Islet of Langerhans (tissue), 1 donor: ENCODE measurements at regions not wholly inside any gene's neighbourhood (a gene's known extent, or its start where the extent isn't known, plus 50 kb on each side); places are given as distances from the start of the nearest gene placed in this dataset.
"Not testable (repeated sequence)": the region's sequence is repeated elsewhere in the genome, so short reads cannot be mapped to it uniquely, and the experiment has no call there.

Experiments used
- FAIRE-seq: peaks from one replicate; lab custom pipeline; 2011; peaks lifted over from hg19 to GRCh38; lab: Jason Lieb, UNC

DNA sequence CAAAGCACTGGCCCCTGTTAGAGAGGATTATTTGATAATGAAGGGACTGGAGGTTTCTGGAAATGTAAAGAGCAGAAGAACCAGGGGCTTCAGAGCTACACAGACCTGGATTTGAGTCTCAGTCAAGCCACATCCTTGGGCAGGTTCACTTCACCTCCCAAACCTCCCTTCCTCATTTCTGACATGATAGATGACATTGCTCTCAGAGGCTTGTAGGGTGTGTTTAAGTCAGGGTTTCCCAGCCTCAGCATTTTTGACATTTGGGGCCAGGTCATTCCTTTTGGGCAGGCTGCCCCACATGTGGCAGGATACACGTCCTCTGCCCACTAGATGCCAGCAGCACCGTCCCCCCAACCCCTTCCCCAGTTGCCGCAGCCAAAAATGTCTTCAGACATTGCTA, 474.6 kb downstream of the MATN1 start:
- FAIRE-seq = no peak

DNA sequence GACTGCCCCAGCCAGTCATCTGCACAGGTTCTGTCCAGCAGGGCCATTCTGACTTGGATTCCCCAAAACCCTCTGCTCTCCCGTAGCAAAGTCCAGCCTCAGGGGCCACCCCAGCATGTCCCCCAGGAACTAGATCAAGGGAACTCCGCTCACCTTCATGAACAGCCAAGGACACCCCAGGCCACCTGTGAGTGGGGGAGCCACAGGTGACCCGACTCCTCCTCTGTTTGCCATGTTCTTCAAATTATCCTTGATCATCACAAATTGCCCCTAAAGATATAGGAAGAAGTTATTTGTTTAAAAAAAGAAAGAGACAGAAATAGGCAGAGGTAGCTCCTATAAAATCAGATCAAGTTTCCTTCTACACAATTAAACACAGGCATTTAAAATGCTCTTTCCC, 475.0 kb downstream of the MATN1 start:
- FAIRE-seq = no peak

DNA sequence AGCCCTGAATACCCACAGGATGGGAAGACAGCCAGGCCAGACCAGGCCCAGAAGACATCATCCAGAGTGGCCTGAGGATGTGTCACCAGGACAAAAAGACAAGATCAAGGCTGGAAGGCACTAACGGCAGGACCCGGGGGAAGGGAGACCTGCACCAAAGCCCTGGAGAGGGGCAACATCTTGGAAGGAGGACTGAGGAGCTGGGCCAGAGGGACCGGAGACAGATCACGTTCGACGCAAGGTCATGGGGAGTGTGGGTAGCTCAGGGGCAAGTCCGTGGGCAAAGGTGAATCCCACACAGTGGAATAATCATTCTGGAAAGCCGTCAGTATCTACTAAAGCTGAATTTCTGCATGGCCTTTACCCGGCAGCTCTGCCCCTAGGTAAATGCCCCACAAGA, 478.6 kb downstream of the MATN1 start:
- FAIRE-seq = no peak

DNA sequence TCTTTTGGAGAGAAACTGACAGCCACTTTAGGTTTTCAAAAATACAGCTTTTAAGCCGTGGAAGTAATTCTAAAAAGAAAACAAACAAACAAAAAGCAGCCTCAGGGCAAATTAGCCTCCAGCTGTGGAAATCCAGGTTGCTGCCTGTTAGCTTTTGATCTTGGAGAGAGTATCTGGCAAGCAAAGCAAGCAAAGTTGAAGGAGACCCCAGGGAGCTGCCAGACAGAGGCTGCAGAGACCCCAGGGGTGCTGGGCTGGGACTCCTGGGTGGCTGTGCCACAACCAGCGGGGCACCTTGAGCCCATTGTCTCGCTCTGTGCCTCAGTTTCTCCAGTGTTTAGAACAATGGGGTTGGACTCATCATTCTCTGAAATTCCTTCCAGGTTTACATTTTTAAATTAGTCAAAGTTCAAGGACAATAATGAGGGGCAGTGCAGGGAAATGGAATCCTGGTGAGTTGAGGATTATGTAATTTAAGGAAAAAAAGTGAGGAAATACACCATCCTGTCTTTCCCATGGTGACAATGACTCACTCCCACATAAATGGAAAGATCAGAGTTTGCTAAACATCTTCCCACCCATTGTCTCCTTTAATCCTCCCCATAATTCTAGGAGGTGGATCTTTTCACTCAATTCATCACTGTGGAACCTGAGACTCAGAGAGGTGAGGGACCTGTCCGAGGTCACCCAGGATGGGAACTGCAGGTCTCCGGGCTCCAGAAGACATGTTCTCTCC, 480.5 kb downstream of the MATN1 start:
- no peak for FAIRE-seq

DNA sequence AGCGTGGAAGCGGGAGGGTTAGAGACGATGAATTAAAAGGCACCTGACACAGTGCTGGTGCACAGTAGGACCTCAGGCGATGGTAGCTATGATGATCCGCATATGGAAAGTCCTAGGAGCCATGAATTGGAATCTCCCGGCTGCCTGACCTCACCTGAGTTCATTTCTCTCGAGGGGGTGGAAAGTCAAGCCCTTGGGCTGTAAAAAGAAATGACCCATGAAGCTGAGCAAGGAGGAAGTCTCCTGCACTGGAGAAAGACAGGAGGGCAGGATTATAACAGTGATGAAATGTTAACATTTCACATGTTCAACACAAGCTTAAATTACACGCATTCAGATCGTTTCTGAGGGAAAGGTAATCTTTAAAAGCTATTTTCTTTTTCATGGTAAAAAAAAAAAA, 481.2 kb downstream of the MATN1 start:
- no peak for FAIRE-seq

DNA sequence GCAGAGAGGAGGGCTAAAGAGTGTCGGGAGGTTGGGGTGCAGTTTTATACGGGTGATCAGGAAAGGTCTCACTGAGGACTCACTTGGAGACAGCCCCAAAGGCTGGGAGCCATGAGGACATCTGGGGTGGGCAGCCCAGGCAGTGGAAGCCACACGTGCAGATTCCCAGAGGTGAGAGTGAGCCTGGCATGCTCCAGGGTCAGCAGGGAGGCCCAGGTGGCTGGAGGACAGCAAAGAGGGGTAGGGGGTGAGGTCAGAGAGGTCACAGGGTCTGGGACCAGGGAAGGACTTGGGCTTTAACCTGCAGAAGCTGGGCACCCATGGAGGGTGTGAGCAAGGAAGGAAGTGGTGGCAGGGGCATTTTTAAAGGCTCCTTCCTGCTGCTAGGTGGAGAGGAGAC, 481.7 kb downstream of the MATN1 start:
- no peak for FAIRE-seq

DNA sequence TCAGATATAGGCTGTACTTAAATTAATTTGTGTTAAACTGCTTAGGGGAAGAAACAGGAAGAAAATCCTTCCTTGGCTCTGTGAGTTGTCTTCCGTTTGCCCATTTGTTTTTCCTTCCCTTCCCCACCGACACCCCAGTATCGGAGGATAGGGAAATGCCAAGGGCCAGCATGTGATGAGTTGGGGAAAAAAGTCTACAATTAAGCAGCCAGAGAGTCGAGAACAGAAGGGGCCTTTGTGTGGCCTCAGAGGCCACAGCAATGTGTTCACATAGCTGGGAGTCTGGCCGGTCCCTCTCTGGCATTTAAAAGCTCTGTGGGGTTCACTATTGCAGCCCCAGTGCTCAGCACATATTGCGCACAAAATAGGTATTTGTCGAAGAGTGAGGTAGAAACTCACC, 489.3 kb downstream of the MATN1 start:
- FAIRE-seq = no peak

DNA sequence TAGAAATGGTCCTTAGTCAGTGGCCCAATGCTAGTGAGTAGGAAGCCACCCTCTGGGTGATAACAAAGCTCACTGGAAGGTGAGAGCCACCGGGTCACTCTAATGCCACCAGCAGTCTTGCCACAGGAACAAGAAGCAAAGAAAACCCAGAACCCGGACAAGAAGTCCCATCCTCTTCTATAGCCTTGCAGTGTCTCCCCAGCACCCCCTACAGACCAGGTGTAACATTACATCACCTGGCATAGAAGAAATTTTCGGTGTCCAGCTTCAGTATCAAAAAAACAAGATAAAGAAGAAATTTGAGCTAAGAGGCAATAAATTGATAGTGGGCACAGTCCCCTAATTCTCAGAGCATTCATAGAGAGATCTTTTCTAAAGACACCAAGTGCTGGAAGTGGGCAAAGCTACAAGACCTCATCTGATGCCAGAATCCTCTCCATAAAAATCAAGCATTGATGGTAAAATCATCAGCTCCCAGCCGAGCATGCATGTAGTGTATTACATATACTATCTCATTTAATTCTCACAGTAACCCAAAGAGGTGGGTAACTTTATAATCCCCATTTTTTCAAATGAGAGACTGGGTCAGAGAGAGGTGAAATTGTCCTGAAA, 491.0 kb downstream of the MATN1 start:
- FAIRE-seq = no peak

DNA sequence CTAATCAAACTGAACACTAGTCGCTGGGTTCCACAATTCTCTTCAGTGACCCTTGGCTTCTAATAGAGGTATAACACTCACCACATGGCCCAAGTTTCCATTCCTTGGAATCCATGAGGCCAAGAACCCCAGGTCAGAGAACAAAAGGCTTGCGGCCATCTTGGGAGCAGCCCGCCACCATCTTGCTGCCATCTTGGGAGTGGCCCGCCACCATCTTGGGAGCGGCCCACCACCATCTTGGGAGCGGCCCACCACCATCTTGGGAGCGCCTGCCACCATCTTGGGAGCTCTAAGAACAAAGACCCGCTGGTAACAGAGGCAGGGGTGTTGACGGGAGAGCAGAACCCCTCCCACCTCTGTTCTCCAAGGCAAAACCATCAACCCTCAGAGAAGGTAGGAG, 493.4 kb downstream of the MATN1 start:
- FAIRE-seq = no peak

DNA sequence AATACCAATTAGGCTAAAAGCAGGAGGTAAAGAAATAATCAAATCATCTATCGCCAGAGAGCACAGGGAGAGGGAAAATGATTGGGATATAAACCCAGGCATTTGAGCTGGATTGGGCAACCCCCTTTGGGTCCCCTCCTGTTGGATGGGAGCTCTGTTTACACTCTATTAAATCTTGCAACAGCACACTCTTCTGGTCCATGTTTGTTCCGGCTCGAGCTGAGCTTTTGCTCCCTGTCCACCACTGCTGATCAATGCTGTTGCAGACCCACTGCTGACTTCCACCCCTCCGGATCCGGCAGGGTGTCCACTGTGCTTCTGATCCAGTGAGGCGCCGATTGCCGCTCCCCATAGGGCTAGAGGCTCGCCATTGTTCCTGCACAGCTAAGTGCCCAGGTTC, 493.8 kb downstream of the MATN1 start:
- FAIRE-seq = no peak

DNA sequence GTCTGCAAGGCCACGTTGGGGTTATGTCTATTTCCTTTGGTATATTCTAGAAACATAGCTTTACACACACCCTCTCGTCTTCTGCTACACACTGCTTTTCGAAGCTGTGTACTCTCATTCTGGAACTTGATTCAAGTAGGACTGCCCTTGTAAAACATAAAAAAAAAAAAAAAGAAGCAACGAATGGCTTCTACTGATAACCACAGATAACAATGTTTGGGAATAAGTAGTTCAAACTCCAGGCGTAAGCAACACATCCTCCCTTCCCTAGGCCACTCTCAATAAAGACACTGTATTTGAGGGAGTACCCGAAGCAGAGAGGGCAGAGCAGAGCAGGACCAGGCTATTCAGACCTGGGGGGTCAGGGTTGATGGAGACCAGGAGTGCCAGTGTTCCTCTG, 496.7 kb downstream of the MATN1 start:
- no peak for FAIRE-seq

DNA sequence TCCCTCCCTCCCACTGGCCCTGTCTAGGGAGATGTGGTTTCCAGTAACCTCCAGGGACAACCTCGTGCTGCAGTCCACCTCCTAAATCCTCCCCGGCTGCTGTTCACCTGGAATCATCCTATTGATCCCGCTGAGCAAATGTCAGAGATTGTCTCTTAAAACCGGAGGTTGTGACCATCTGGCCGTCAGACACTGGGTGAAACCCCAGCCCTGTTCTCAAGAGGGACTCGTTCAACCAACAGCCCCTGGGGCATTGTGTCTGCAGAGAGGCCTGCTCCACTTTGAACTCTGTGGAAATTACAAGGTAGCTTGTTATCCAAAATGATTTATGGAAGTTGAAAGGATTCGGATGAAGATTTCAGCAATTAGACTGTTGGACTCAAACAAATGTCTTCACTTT, 498.0 kb downstream of the MATN1 start:
- no peak for FAIRE-seq

DNA sequence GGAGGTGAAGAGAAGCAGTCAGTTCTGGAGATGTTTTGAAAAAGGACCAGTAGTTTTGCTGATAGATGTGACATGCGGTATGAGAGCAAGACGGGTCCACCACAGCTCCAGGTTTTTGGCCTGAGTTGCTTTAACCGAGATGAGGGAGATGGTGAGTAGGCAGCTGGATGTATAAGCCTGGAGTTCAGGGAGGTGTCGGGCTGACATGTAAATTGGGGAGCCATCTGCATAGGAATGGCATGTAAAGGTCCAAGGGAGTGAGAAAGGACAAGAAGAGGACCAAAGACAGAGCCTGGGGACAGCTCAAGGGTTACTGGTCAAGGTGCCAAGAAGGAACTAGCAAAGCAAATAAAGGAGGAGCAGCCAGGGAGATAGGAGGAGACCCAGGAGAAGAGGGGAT, 503.7 kb downstream of the MATN1 start:
- no peak for FAIRE-seq

DNA sequence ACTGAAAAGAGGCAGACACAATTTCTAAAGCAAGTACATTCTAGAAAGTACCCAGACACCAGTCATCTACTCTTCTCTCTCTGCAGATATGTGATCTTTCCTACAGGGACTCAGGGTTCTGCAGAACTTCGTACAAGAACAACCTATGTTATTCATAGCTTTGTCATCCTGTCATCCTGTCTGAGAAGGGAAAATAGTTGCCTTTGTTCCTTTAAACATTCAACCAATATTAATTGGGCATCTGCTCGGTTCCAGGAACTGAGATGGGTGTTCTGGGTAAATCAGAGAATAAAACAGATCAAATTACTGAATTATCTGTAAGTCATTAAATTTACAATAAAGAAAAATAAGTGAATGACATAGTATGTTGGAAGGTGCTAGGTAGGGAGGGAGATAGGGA, 504.9 kb downstream of the MATN1 start:
- no peak for FAIRE-seq

DNA sequence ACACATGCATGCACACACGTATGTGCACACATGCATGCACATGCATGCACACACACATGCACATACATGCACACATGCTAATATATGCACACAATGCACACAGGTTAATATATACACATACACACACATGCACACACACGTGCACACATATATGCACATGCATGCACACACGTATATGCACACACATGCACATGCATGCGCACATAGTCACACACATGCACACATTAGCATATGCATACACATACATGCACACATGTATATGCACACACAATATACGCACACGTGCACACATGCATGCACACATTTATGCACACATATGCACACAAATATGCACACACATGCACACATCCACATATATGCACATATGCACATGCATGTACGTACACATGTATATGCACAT, 506.8 kb downstream of the MATN1 start:
- FAIRE-seq = no peak

DNA sequence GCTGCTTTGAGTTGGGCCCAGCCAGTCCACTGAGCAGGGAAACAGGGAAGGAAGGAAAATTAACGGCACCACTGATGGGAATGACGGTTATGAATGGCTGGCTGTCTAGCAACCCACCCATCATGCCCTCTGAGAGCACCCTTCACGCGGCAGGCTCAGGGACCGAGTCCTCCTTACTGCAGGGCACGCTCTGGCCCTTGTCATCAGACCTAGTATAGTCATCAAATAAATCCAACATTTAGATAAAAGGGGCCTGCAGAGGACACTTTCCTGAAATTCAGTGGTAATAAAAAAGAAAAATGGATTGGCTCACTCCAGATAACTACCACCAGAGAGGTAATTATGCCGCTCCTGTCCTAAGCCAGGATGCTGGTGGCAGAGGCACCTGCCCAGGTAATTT, 509.4 kb downstream of the MATN1 start:
- no peak for FAIRE-seq

DNA sequence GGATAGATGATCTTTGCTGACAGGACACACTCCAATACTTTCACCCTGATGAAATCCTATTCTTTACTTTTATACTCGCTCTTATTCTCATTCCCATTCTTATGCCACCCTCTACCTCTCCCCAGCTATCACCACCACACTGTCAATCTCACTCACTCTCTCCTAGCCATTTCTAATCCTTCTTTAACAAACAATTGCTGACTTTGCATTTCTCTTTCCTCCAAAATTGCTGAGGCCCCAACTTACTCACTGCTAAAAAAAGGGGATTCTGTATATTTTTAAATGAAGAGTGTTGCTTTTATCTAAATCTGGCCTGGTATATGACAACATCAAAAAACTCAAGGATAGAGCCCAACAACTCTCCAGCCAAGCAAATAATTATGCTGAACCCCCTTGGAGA, 515.4 kb downstream of the MATN1 start:
- not testable (repeated sequence) for FAIRE-seq

DNA sequence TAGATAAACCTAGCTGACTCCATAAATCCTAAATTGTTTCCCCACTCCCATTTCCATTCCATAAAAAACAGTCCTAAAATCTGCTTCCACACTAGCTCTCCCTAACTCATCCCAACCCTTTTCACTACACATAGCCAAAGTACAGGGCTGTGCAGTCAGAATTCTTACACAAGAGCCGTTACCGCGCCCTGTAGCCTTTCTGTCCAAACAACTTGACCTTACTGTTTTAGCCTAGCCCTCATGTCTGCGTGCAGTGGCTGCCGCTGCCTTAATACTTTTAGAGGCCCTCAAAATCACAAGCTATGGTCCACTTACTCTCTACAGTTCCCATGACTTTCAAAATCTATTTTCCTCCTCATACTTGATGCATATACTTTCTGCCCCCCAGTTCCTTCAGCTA, 516.8 kb downstream of the MATN1 start:
- not testable (repeated sequence) for FAIRE-seq

DNA sequence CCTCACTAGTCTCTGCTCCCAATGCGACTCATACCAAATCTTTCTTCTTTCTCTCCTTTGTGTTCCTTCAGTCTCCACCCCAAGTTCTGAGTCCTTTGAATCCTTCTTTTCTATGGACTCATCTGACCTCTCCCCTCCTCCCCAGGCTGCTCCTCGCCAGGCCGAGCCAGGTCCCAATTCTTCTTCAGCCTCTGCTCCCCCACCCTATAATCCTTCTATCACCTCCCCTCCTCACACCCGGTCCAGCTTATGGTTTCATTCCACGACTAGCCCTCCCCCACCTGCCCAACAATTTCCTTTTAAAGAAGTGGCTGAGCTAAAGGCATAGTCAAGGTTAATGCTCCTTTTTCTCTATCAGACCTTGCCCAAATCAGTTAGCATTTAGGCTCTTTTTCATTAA, 518.5 kb downstream of the MATN1 start:
- not testable (repeated sequence) for FAIRE-seq

DNA sequence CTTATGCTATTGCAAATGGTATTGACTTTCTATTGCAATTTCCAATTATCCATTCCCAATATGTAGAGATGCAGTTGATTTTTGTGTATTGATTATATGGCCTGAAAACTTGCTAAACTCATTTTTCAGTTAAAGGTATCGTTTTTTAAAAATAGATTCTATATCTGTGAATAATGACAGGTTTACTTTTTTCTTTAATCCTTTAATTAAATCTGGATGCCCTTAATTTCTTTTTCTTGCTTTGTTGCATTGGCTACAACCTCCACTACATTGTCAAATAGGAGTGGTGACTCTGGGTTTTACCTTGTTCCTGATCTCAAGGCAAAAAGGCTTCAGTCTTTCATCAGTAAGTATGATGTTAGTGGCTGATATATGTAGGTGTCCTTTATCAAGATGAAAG, 522.4 kb downstream of the MATN1 start:
- FAIRE-seq = no peak

DNA sequence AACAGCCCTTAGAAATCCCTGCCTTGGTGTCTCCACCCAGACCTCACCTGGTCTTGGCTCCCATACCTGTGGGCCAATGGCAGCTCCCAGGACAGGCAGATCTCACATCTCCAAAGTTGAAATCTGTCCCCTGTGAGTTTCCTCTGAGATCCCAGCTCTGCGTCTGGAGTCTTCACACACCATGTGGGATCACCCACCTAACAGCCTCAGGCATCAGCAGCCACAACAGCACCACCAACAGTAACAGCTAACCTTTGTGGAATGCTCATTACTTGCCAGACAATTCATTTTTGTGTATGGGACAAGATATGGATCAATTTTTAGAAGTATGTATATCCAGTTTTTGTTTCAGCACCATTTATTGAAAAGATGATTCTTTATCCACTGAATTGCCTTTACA, 523.2 kb downstream of the MATN1 start:
- FAIRE-seq = no peak

DNA sequence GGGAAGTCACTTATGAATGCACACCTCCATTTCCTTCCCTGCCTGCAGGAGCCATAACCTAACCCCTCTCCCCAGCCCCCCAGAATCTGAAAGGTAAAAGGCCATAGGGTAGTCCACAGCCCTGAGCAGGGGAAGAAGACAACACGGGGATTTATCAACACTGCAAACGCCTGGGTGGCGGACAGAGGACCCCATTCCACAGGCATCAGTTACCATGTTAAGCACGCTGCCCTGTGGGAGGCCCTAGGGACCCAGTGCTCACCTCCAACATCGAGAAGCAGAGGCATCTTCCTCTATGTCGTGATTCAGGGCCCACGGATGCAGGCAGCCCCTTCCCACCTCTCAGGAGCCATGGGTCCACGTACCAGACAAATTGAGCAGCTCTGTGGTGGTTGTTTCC, 523.8 kb downstream of the MATN1 start:
- FAIRE-seq = no peak

DNA sequence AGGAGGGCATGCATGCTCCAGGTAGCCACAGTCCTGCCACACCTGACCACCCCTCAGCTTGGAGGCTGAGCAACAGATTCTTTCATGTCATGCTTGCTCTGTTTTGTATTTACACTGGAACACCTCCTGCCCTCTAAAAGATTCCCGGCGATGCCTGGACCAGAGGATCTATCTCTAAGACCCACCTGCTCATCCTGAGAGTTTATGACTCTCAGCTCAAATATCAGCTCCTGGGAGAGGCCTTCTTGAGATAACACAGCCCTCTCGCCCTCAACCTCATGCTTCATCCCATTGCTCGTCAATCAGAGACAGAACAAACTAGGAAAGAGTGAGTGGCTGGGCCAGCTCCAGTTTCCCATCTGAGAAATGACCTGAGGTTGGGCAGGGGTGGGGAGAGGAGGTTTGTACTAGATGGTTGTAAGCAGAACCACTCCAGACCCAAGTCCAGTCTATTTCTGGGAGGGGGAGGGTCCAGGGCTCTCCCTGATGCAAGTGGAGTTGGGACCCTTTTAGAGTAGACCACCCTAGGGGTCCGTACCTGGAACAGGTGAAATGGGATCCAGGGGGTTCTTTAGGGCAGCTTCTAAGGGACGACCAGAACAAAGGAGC, 524.5 kb downstream of the MATN1 start:
- no peak for FAIRE-seq

DNA sequence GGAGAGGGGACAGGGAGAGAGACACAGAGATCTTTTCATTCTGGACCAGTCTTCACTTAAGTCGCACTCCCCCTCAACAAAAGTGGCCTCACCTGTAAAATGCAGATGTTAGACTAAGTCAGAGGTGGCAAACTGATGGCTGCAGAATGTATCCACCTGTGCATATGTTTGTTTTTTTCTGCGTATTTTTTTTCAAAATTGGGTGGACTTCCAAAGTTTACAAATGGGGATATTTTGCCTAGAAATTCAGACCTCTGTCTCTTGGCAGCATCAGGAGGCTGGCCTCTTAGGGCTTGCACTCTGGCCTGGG, 525.0 kb downstream of the MATN1 start:
- no peak for FAIRE-seq
